Esophagus muscularis mucosa (tissue), 4 donors: ENCODE measurements at regions not wholly inside any gene's neighbourhood (a gene's known extent, or its start where the extent isn't known, plus 50 kb on each side); places are given as distances from the start of the nearest gene placed in this dataset.

Source experiments
- DNase-seq: peaks from one replicate; pipeline ENCODE4 v3.0.0-alpha.2; 2017; ENCODE audit errors: extremely low spot score
- H3K27ac ChIP-seq, 4 donors: fragments of 200-600 bp; sonication (generic); replicated peaks in 1 of 4; 1 replicate in 3 of 4; 2 replicates in 1 of 4; pipeline ENCODE4 v1.5.1; 2016 to 2019; ENCODE audit warnings: mild to moderate bottlenecking in 1 of 4
- H3K27me3 ChIP-seq, 4 donors: fragments of 200-600 bp; sonication (generic); one replicate each; pipeline versions ENCODE4 v1.5.1 to v1.6.0; 2016 to 2019
- H3K36me3 ChIP-seq, 4 donors: fragments of 200-600 bp; sonication (generic); one replicate each; pipeline ENCODE4 v1.5.1; 2016 to 2019
- H3K4me1 ChIP-seq, 4 donors: fragments of 200-600 bp; sonication (generic); one replicate each; pipeline ENCODE4 v1.5.1; 2016 to 2019
- H3K4me3 ChIP-seq, 4 donors: fragments of 200-600 bp; sonication (generic); 1 replicate in 2 of 4; 2 replicates in 2 of 4; pipeline ENCODE4 v1.5.1; 2016 to 2019; ENCODE audit warnings: mild to moderate bottlenecking in 4 of 4, moderate library complexity in 1 of 4
- H3K9me3 ChIP-seq, 4 donors: fragments of 200-600 bp; sonication (generic); 1 replicate in 3 of 4; 2 replicates in 1 of 4; pipeline ENCODE4 v1.5.1; 2016 to 2019
- EP300 ChIP-seq: sonication (generic); formaldehyde crosslinking; IDR thresholded peaks from one replicate; pipeline ENCODE4 v1.6.1; 2017; ENCODE audit warnings: antibody characterized with exemption
- POLR2A ChIP-seq: fragments of 450-650 bp; IDR thresholded peaks from one replicate; pipeline ENCODE4 v1.6.1; 2017; ENCODE audit warnings: antibody characterized with exemption, moderate library complexity, mild to moderate bottlenecking, low read depth
- POLR2AphosphoS5 ChIP-seq, 2 donors: sonication (generic); formaldehyde crosslinking; IDR thresholded peaks; one replicate each; pipeline ENCODE4 v1.6.1; 2017; ENCODE audit warnings: antibody characterized with exemption in 2 of 2
- WGBS: methylation state at CpG from one replicate; pipeline ENCODE4 v1.1.5; 2018; 5-methylcytosine and 5-hydroxymethylcytosine counted together
- intact Hi-C: fragments of 100-400 bp; cut with DNase I; formaldehyde crosslinking; loops from one replicate; pipeline ENCODE4 v1.15.1; 2023
- TF ChIP-seq, protein P1 (sequence below), 3 experiments: fragments of 200-600 bp in 2 of 3; fragments of 450-650 bp in 1 of 3; sonication (generic) in 2 of 3; IDR thresholded peaks; one replicate each; pipeline ENCODE4 v1.5.1; 2017 to 2019; ENCODE audit warnings: antibody characterized with exemption in 3 of 3, mild to moderate bottlenecking in 2 of 3, moderate library complexity in 1 of 3

DNA sequence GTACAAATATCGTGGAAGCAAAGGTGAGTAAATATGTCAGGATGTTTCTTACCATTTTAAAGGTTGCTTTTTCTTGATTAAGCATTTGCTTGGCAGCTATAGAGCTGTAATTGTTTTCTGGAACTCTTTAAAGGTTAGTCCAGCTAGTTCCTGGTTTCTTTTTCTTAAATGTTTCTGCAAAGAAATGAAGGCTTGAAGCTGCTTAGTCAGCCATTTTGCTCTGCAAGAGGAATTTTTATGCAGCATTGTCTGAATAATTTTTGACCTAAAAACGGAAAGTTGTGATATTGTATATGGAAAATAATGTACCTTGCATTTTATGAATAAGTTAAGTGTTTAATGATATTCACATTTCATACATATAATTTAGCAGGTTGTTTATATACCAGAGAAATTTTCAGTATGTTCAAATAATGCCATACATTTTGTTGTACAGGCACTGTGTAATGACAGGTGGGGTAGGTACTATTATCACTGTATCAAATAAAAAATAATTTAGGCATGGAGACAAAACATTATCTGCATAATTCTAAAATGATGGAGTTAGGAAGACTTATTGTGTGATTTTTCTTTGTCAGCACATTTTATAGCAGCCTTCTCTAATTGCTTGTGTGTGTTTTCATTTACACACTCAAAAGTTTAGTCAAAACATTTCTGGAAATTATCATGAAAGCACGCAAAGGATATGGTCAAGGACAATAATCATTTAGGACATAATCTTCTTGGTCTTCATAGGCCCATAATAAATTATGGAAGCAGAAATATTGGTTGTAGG, 624.4 kb downstream of the NCAM2 start:
- no peaks in the 10 kb centered on the region for H3K9me3 ChIP-seq
- no peak overlapping the region for H3K27ac ChIP-seq
- WGBS, result 79% methylated on average over 3 of the region's 3 CpGs
- H3K36me3 ChIP-seq, result no peaks in the 10 kb centered on the region
- H3K4me1 ChIP-seq, result no peaks in the 10 kb centered on the region
- H3K4me3 ChIP-seq, result no peak overlapping the region
- H3K27me3 ChIP-seq, result no peaks in the 10 kb centered on the region
- intact Hi-C loops, result no loop called here
- no peak for DNase-seq
- TF ChIP-seq EP300, result no peak
- TF ChIP-seq, protein P1, sequence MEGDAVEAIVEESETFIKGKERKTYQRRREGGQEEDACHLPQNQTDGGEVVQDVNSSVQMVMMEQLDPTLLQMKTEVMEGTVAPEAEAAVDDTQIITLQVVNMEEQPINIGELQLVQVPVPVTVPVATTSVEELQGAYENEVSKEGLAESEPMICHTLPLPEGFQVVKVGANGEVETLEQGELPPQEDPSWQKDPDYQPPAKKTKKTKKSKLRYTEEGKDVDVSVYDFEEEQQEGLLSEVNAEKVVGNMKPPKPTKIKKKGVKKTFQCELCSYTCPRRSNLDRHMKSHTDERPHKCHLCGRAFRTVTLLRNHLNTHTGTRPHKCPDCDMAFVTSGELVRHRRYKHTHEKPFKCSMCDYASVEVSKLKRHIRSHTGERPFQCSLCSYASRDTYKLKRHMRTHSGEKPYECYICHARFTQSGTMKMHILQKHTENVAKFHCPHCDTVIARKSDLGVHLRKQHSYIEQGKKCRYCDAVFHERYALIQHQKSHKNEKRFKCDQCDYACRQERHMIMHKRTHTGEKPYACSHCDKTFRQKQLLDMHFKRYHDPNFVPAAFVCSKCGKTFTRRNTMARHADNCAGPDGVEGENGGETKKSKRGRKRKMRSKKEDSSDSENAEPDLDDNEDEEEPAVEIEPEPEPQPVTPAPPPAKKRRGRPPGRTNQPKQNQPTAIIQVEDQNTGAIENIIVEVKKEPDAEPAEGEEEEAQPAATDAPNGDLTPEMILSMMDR (IDR thresholded peaks at IDR 0.05), result no peak
- TF ChIP-seq POLR2AphosphoS5 (IDR thresholded peaks at IDR 0.05), result no peak
- no peak for TF ChIP-seq POLR2A

DNA sequence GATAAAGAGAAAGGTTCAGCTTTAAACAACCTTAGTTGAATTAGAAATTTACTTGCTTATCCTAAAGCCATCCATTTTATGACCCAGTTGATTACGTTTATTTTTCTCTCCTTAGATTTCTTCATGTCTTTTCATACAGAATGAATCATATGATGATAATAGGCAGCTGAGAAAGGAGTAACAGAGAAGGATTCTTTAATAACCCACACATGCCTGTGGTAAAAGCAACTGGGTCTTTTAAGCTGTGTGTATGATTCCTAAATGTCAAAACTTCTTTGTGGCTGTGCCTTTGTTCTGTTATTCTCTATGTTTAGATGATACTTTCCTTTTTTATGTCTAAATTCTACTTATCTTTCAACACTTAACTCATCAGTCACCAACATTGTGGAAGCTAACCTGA, 626.5 kb downstream of the NCAM2 start:
- TF ChIP-seq, protein P1 (IDR thresholded peaks at IDR 0.05), result no peak
- TF ChIP-seq EP300, result no peak
- TF ChIP-seq POLR2A, result no peak
- no peak for TF ChIP-seq POLR2AphosphoS5 (IDR thresholded peaks at IDR 0.05)
- WGBS, result 68% methylated on average over 1 of the region's 1 CpG
- intact Hi-C loops, result no loop called here
- Histone ChIP-seq H3K36me3 (no peaks in the 10 kb centered on the region), H3K27ac (no peak overlapping the region), H3K4me1 (no peaks in the 10 kb centered on the region), H3K4me3 (no peak overlapping the region), H3K9me3 (no peaks in the 10 kb centered on the region), H3K27me3 (no peaks in the 10 kb centered on the region)
- no peak for DNase-seq

DNA sequence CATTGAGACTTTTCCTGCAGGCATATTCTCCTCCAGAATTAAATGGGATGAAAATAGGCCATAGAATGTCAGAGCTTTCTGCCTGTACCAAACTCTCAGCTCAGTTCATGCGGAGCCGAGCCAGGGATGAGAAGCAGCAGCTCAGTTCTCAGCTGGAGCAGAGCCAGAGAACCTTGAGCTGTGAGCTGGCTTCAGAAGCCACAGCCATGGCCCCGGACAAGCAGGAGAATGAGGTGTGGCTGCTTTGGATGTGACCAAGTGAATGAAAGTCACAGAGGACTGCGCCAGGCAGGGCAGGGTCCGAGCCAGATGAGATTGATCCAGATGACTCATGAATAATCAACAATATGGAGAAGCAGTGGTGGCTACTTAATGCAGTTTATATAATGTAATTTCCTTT, 633.8 kb downstream of the NCAM2 start:
- Histone ChIP-seq H3K4me3 (no peak overlapping the region), H3K4me1 (no peaks in the 10 kb centered on the region), H3K27me3 (no peaks in the 10 kb centered on the region), H3K36me3 (no peaks in the 10 kb centered on the region), H3K9me3 (no peaks in the 10 kb centered on the region), H3K27ac (no peak overlapping the region)
- intact Hi-C loops, result no loop called here
- no peak for DNase-seq
- TF ChIP-seq EP300 (no peak), POLR2AphosphoS5 (IDR thresholded peaks at IDR 0.05) (no peak), POLR2A (no peak)
- TF ChIP-seq, protein P1 (IDR thresholded peaks at IDR 0.05), result no peak
- WGBS, result 91% methylated on average over 5 of the region's 5 CpGs

DNA sequence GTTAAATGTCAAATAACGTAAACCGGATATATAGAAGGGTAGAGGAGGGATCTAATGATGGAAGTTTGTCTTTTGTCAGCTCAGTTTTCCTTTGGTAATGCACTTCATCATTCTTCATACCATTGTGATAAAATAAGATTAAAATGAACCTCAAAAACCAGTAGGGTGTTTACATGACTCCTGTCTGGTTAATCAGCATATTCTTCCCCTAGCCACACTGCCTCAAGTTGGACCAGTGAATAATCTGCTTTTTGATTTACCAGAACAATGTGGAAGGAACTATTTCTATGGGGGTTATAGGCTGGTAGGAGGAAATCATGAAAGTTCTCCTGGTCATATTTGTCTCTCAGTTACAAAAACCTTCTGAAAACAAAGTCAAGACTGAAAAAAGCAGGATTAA, 634.7 kb downstream of the NCAM2 start:
- intact Hi-C loops, result no loop called here
- H3K4me3 ChIP-seq, result no peak overlapping the region
- 88% methylated on average over 2 of the region's 2 CpGs for WGBS
- H3K9me3 ChIP-seq, result no peaks in the 10 kb centered on the region
- H3K4me1 ChIP-seq, result no peaks in the 10 kb centered on the region
- no peaks in the 10 kb centered on the region for H3K36me3 ChIP-seq
- DNase-seq, result no peak
- no peak for TF ChIP-seq POLR2A
- no peak for TF ChIP-seq EP300
- H3K27ac ChIP-seq, result no peak overlapping the region
- H3K27me3 ChIP-seq, result no peaks in the 10 kb centered on the region

DNA sequence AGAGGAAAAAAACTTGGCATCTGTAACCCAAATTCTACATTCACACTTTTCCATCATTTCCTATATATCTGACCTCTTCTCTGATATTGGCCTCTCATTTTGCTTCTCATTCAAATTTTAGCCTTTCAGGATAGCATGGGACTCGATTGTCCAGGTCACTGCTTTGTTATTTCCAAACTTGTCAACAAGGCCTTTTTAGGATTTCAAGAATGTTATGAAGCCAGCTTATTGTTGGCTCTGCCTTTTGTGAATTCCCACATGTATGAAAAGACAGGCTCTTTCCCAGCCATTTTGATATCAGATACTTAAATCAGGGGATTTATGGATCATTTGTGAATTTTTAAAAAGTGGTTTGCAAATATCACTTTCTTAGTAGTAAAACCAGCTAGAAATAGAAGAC, 663.5 kb downstream of the NCAM2 start:
- TF ChIP-seq POLR2AphosphoS5 (IDR thresholded peaks at IDR 0.05), result no peak
- TF ChIP-seq POLR2A, result no peak
- TF ChIP-seq EP300, result no peak
- TF ChIP-seq, protein P1 (IDR thresholded peaks at IDR 0.05), result no peak
- no peak overlapping the region for H3K27ac ChIP-seq
- no peak overlapping the region for H3K4me3 ChIP-seq
- H3K36me3 ChIP-seq, result no peaks in the 10 kb centered on the region
- no peaks in the 10 kb centered on the region for H3K27me3 ChIP-seq
- no peaks in the 10 kb centered on the region for H3K9me3 ChIP-seq
- no peaks in the 10 kb centered on the region for H3K4me1 ChIP-seq
- WGBS, result 67% methylated on average over 1 of the region's 1 CpG
- intact Hi-C loops, result no loop called here
- no peak for DNase-seq
